SK-MEL-5 (cell line): ENCODE measurements at regions not wholly inside any gene's neighbourhood (a gene's known extent, or its start where the extent isn't known, plus 50 kb on each side); places are given as distances from the start of the nearest gene placed in this dataset.

Experiments used
- DNase-seq: peaks from one replicate; pipeline ENCODE4 v3.0.0-alpha.2; 2016; ENCODE audit warnings: low read depth, low spot score
- in situ Hi-C: cut with HindIII; loops from 2 replicates; pipeline ENCODE4 v1.10.0; 2016; ENCODE audit warnings: low sequenced_read_pairs, high pct_unique_total_duplicates, low pct_unique_long_range_greater_than_20kb

- DNase-seq = no peak
- in situ Hi-C loops = no loop called here
Measured at GRCh38 chr6:167660424-167660823, 166.3 kb upstream of the AFDN start.

DNA sequence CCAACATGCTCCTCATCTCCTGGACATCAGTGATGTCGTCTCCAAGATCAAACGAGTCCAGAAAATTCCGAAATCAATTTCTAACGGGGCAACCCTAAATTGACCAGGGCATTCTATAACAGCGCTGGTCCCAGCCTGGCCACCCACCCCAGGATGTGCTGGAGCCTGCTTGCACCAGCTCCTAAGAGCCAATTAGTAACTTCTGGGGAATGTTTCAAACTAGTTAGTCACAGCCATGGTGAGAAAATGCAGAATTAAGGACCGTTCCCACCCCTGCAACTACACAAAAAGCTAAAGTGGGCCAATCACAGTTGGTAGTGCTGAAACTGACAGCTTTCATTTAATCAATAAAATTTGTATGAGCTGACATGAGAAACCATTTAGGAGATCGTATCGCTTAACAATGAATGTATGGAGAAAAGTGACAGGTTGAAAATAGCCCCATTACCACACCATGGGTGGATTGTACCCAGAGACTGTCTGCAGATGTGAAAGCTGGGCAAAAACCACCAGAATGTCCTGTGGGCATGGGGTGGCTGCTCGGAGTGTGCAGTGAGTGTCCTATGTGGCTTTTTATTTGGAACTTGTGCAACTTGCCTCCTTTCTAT lies 165.7 kb upstream of the AFDN start:
- no peak for DNase-seq
- in situ Hi-C loops = no loop called here

DNA sequence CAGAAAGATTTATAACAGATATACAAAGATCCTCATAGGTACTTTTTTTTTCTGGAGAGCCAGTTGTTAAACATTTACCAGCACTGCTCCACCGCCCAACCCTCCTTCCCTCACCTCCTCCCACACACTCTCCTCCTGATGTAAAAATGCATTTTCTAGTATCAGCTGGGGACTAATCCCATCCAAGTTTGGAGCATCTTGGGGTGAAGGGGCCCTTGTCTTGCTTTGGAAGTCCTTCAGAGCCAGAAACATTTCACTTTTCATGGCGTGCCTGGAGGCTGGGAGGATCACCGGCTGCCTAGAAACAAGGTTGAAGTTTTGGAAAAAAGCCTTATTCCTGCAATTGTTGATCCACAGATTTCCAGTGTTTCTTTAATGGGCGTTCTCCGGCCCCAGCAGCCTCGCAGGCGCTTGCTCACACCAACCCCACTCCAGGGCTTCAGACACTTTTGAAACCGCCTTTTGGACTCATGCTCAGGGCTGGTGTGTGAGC lies 165.1 kb upstream of the AFDN start:
- DNase-seq = no peak
- in situ Hi-C loops = no loop called here

DNA sequence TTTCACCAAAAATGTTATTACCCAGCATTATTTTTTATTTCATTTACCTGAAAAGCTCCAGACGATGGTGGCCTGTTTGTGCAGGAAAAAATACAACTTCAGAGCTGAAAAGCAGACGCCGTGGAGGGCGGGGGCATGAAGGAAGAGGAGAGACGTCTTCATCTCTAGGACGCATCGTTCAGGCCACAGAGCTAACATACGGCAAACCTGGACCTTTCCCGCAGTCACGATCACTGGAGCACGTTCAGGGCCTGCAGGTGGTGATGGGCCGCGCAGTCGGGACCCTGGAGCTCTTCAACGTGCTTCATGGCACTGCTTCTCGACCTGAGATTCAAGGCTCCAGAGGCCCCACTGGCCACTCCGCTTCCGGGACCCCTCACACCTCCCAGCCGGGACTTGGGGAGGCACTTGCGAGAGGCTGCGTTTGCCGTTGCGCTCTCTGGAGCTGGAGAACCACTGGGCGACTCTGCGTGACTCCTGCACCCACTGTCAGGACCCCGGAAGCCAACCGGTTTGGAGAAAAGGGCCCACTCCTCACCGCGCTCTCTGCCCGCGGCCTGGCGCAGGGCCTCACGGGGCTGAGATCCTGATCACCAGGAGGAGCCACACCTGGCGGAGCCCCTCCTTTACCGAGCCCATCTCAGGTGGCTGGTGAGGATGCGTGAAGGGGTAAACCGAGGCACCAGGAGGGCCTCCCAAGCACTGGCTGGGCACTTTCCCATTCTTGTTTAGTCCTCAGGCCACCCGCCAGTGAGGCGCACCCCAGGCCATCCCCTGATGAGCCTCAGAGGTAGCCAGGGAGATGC lies 164.4 kb upstream of the AFDN start:
- no peak for DNase-seq
- in situ Hi-C loops = no loop called here

DNA sequence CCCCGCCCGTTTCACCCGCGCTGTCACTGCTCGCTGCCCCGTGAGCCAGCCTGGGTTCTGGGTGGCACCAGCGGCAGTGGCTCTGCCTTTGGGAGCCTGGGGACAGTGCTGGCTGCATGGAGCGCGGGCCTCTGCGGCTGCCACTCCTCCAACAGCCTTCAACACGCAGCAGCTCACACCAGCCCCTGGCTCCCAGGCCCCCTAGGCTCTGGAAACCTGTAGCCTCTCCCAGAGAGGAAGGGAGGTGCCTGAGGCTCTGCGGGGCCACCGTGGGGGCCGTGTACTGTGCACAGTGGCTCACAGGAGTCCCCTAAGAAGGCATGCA lies 163.9 kb upstream of the AFDN start:
- in situ Hi-C loops = no loop called here
- no peak for DNase-seq

DNA sequence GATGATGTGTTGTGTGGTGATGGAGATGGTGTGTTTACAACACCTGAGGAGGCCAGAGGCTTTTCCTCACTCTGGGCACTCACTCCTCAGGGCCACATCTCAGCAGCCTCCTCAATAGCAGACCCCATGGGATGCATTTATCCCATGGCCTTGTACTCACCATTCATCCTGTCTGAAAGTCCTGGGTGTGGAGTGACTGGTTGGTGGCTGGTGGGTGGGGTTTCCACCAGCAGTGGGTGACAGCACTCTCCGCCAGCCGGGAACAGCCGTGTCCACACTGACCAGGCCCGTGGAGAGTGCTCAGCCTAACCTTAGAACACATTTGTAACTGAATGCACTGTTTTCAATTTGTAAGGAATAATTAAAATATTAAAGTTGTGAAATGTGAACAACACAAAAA lies 163.4 kb upstream of the AFDN start:
- in situ Hi-C loops = no loop called here
- DNase-seq = no peak

DNA sequence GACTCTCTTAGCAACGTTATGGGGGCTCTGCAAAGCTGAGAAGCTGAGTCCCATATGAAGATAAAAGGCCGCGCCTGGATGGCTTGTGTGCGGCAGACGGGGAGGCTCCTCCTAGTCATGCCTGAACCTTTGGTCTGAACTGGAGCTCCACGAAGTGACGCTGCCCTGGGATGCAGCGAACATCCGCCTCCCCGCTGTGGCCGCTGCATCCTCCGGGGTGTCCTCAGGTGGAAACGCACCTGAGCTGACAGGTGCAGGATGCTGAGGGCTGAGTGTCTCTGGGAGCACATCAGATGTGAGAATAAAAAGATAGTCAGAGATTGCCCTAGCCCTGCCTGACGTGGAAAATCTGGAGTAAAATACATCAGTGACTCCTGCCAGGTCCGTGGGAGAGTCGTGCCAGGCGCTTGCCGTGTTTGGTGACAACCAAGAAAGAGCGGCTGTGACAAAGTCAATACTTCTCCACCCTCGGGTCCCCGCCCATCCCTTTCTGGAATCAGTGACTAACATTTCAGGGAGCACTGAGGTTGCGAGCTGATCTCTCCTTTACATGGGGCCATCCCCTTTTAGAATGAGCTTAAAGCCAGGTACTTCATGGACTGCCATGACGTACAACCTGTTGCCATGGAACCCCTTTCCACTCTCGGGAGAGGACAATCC lies 162.8 kb upstream of the AFDN start:
- in situ Hi-C loops = no loop called here
- DNase-seq = no peak

DNA sequence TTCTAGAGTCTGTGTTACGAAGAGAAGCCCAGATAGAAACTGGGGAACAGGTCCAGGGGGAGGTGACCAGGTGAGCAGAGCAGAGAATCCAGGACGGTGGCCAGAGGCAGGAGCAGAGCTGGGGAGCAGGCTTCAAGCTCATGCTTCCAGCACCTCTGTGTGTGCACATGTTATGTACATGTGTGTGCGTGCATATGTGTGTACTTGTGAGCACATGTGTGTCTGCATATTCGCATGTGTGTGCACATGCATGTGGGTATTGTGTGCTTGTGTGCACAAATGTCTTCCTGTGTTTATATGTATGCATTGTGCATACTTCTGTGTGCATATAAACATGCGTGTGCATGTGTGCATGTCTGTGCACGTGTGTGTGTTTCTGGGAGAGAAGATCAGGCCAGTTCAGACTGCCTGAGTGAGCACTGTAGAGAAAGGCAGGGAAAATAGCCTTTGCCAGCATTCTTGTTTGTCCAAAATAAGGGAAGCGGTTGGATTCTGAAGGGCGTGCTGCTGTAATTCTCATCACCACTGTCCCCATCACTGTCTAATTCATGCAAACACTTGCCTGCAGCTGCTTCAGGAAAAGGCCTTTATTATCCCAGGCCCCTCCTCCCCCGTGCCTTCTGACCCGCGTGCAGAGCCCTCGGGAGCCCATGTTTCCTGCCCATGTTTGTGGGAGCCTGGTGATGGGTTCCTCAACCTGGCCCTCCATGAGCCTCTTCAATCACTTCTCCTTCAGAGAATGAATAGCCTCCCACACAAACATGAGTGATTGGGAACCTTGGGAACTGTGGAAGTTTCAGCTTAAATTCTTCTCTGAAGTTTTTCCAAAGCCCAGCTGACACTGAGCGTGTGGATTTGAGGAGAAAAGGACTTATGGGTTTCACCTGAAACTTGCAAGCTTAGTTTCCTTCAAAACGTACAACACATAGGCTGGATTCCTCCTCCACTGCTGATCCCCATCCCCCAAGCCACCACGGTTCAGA lies 161.7 kb upstream of the AFDN start:
- in situ Hi-C loops = no loop called here
- DNase-seq = no peak

- in situ Hi-C loops = no loop called here
- no peak for DNase-seq
Measured at GRCh38 chr6:167665698-167666330, 160.9 kb upstream of the AFDN start.

DNA sequence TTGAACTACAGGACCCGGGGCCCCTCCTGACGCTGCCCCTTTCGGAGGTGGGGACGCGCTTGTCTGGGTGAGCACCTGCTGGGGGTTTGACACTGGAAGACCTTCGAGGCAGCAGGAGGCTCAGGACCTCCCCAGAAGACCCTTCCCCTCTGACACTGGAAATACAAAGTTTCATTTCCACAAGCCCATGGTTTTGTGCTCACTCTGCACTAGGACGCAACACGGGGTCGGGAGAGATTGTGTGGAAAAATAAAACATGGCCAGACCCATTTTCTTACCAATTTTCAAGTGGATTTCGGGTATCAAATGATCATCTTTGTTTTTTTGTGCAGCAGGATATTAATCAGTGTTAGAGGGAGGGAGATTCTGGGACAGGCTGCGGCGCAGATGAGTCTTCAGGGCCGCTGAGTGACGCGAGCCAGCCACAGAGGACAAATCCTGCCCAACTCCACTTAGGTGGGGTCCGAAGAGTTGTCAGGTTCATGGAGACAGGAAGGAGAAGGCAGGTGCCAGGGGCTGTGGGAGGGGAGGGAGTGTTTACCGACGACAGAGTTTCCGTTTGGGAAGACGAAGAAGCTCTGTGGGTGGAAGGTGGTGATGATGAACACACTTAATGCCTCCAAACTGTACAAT lies 160.0 kb upstream of the AFDN start:
- in situ Hi-C loops = no loop called here
- DNase-seq = no peak

DNA sequence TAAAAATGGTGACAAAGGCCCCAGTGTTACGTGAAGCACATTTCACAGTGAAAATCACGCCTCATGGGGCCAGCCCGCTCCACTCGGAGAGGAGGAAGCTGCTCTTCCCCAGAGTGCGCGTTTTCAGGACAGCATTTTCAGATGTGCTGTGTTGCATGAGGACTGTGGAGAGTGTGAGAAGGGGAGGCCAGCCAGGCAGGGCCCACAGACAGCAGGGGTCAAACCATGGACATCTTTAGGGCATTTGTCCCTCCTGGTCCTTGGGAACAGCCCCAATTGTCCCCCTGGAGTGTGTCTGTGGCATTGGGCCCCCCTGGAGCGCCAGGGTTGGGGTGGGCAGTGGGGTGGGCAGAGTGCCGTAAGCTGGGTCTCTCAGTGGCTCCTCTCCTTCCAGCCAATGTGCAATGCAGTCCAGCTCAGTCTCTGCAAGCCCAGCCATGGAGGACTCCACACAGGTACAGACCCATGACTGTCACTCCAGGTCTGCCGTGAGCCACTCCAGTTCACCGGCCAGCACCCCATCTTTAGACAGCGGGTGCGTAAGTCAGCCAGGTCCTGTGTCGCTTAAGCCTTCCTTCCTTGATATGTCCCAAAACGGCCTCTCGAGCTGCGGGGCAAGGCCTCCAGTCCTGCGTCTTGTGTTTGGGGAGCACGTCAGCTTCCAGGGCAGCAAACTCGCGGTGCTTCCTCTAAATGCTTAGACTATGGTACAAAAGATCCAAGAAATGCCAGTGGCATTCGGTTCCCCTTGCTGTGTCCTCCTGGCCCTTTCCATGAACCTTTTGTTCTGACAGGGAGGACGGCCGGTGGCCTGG lies 159.3 kb upstream of the AFDN start:
- in situ Hi-C loops = no loop called here

DNA sequence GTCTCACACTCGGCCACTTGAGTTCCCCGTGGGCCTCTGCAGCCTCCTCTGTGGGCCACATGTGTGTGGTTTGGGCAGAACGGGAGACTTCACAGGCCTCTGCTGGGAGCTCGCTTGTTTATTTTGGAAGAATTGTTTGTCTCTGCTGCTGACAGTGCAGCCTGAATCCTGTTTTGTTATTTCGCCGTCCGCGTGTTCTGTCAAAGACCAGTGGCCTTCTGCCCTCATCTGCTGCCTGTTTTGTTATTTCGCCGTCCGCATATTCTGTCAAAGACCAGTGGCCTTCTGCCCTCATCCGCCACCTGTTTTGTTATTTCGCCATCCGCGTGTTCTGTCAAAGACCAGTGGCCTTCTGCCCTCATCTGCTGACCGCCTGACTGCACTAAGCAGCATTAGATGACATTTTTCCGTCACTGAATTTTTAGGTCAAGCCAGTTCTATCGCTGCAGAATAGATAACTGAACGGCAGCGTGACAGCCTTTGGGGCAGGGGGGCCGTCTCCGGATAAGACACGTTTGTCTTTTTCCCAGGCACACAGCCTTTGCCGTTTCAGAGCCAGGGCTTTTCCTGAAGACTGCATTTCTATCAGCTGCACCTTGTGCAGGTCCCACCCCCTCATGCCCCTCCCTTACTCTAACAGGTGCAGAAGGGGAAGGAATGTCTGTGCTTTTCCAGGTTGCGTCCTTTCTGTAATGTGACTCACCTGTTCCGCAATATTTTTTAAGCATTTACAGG lies 158.5 kb upstream of the AFDN start:
- no peak for DNase-seq
- in situ Hi-C loops = no loop called here

More for the DNA sequence above, 159.3 kb upstream of the AFDN start:
- no peak for DNase-seq

DNA sequence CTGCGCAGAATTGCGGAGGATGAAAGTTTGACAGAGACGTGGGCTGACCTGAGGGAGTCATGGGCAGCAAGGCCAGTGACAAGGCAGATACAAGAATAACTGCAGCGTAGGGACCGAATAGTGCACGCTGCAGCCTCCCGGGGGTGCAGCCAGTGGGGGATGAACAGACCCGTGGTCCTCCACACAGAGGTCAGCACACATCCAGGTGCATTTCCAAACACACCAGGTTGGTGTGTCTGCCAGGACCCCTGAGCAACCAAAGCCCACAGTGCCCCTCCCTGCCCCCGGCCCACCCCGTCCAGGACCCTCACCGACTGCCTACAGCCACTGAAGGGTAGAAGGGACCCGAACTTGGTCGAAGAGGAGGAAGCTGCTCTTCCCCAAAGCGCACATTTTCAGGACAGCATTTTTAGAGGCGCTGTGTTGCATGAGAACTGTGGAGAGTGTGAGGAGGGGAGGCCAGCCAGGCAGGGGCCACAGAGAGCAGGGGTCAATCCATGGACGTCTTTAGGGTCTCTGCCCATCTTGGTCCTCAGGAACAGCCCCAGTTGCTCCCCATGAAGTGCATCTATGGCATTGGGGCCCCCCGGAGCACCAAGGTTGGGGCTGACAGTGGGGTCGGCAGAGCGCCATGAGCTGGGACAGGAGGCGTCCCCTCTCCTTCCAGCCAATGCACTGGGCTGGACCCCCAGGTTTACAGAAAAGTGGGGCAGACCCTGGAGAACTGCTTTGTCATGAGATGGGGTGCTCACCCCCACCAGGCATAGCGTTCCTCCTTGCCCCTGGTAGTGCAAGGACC lies 157.8 kb upstream of the AFDN start:
- DNase-seq = no peak
- in situ Hi-C loops = no loop called here

DNA sequence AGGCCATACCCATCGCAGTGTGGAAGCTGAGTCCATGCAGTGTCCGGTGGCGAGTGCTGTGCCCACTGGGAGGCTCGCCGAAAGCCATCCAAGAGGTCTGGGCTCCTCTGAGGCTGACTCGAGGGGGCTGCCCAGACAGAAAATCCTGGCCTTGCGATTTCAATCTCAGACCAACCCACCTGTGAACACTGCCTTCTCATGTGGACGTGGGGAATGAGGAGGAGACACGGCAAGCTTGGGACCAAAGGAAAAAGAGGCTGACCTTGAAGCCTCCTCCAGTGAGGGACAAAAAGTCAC lies 157.2 kb upstream of the AFDN start:
- in situ Hi-C loops = no loop called here
- DNase-seq = no peak
